ENCODE measurements at regions not wholly inside any gene's neighbourhood (a gene's known extent, or its start where the extent isn't known, plus 50 kb on each side); places are given as distances from the start of the nearest gene placed in this dataset.

GRCh38 chr6:147693181-147693580, 184.7 kb downstream of the SAMD5 start:
- no peak for TF ChIP-seq EZH2 (IDR thresholded peaks at IDR 0.05; ENCODE audit: insufficient read depth, low read length)
- TF ChIP-seq, protein P1, sequence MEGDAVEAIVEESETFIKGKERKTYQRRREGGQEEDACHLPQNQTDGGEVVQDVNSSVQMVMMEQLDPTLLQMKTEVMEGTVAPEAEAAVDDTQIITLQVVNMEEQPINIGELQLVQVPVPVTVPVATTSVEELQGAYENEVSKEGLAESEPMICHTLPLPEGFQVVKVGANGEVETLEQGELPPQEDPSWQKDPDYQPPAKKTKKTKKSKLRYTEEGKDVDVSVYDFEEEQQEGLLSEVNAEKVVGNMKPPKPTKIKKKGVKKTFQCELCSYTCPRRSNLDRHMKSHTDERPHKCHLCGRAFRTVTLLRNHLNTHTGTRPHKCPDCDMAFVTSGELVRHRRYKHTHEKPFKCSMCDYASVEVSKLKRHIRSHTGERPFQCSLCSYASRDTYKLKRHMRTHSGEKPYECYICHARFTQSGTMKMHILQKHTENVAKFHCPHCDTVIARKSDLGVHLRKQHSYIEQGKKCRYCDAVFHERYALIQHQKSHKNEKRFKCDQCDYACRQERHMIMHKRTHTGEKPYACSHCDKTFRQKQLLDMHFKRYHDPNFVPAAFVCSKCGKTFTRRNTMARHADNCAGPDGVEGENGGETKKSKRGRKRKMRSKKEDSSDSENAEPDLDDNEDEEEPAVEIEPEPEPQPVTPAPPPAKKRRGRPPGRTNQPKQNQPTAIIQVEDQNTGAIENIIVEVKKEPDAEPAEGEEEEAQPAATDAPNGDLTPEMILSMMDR (IDR thresholded peaks at IDR 0.05; ENCODE audit: insufficient read depth, low read depth, low read length): no peak

Data from astrocyte (in vitro differentiated cells and primary cell).